ENCODE measurements at regions not wholly inside any gene's neighbourhood (a gene's known extent, or its start where the extent isn't known, plus 50 kb on each side); places are given as distances from the start of the nearest gene placed in this dataset.

DNA sequence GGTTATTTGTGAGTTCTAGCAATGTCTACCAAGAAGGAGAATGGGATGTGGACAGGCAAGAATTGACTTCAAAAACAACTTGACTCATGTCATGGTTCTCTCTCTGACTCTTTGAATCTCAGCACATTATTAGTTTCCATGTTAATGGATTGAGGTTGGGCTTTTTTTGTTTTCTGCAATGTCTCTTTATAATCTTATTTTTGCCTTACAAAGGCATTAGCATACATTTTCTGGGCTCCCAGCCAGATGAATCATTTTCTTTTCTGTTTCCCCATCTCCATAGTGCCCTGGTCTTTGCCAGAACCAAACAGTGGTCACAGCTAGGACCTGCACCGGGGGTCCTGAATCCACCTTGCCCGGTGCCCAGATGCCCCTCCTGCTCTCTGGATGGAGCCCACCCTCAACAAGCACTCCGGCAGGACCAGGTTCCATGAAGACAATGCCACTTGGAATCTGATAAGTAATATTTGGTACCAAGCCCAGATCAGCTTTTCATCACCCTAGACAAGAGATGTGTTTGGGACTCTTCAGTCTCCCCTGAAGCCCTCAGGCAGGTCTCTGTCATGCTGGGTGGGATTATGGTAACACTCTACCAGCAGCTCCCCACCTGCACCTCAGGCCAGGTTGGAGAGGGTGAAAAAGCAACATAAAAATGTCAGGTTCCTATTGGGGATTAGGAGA lies 266.7 kb upstream of the SULF2 start:
- Histone ChIP-seq H3K4me3 (ENCODE audit: low read depth, low read length) (no peak overlapping the region), H3K4ac (ENCODE audit: low read depth, low read length) (no peak overlapping the region), H4K8ac (ENCODE audit: low read depth, low read length) (no peak overlapping the region), H3K79me2 (ENCODE audit: control insufficient read depth, insufficient read depth, low read length, poor library complexity) (no peaks in the 10 kb centered on the region), H2BK120ac (ENCODE audit: insufficient read depth, low read length, poor library complexity) (no peak overlapping the region), H3K36me3 (ENCODE audit: control insufficient read depth in 1 of 2, insufficient read depth in 2 of 2, low read length in 2 of 2) (no peaks in the 10 kb centered on the region), H2AFZ (ENCODE audit: insufficient read depth, low read length, poor library complexity) (no peak overlapping the region), H2BK12ac (ENCODE audit: low read length) (no peak overlapping the region), H3K4me2 (ENCODE audit: low read length) (no peak overlapping the region), H3K9me3 (ENCODE audit: insufficient read depth, low read depth, low read length) (peaks cover 2% of the 10 kb centered on the region), H3K18ac (ENCODE audit: low read length) (no peak overlapping the region), H4K91ac (ENCODE audit: low read depth, low read length) (no peak overlapping the region), H3K79me1 (ENCODE audit: low read length) (no peaks in the 10 kb centered on the region), H3K4me1 (ENCODE audit: control insufficient read depth in 1 of 2, insufficient read depth in 2 of 2, low read length in 2 of 2) (no peaks in the 10 kb centered on the region), H3K27ac (ENCODE audit: low read depth, low read length) (no peak overlapping the region), H3K27me3 (ENCODE audit: insufficient read depth, low read length) (no peaks in the 10 kb centered on the region), H2BK5ac (ENCODE audit: low read depth, low read length, poor library complexity) (no peak overlapping the region), H3K9ac (ENCODE audit: low read length) (no peak overlapping the region), H2AK5ac (ENCODE audit: low read length) (no peak overlapping the region), H3K14ac (ENCODE audit: low read length) (no peak overlapping the region), H4K12ac (ENCODE audit: low read depth, low read length) (no peak overlapping the region), H3K23ac (ENCODE audit: low read length) (no peak overlapping the region)
- no peak for DNase-seq
- no CpG with 5 or more reads among the region's 3 CpGs for WGBS (ENCODE audit: extremely low coverage, insufficient coverage, insufficient read length)

DNA sequence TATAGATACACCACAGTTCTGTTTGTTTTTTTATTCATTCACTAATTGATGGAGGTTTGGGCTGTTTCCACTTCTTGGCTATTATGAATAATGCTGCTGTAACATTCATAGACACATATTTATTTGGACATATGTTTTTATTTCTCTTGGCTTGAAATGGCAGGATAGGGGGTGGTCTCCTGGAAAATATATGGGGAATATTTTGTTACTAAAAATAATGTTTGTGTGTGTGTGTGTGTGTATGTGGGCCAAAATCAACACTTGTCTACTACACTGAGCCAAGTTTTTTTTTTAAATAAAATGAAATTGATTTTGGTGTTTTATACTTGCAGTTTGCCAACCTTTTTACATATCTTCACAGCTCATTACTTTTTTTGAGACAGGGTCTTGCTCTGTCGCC lies 264.4 kb upstream of the SULF2 start:
- no peak overlapping the region for H2BK5ac ChIP-seq (ENCODE audit: low read depth, low read length, poor library complexity)
- no peak overlapping the region for H4K91ac ChIP-seq (ENCODE audit: low read depth, low read length)
- H2BK120ac ChIP-seq (ENCODE audit: insufficient read depth, low read length, poor library complexity) = no peak overlapping the region
- no CpG with 5 or more reads among the region's 1 CpG for WGBS (ENCODE audit: extremely low coverage, insufficient coverage, insufficient read length)
- H3K27ac ChIP-seq (ENCODE audit: low read depth, low read length) = no peak overlapping the region
- H3K4me2 ChIP-seq (ENCODE audit: low read length) = no peak overlapping the region
- no peaks in the 10 kb centered on the region for H3K79me1 ChIP-seq (ENCODE audit: low read length)
- peaks cover 2% of the 10 kb centered on the region for H3K9me3 ChIP-seq (ENCODE audit: insufficient read depth, low read depth, low read length)
- no peak overlapping the region for H3K4me3 ChIP-seq (ENCODE audit: low read depth, low read length)
- no peak overlapping the region for H3K18ac ChIP-seq (ENCODE audit: low read length)
- H3K23ac ChIP-seq (ENCODE audit: low read length) = no peak overlapping the region
- no peaks in the 10 kb centered on the region for H3K36me3 ChIP-seq (ENCODE audit: control insufficient read depth in 1 of 2, insufficient read depth in 2 of 2, low read length in 2 of 2)
- H3K9ac ChIP-seq (ENCODE audit: low read length) = no peak overlapping the region
- DNase-seq = no peak
- no peaks in the 10 kb centered on the region for H3K4me1 ChIP-seq (ENCODE audit: control insufficient read depth in 1 of 2, insufficient read depth in 2 of 2, low read length in 2 of 2)
- H2AK5ac ChIP-seq (ENCODE audit: low read length) = no peak overlapping the region
- no peak overlapping the region for H4K8ac ChIP-seq (ENCODE audit: low read depth, low read length)
- H2BK12ac ChIP-seq (ENCODE audit: low read length) = no peak overlapping the region
- H4K12ac ChIP-seq (ENCODE audit: low read depth, low read length) = no peak overlapping the region
- no peaks in the 10 kb centered on the region for H3K79me2 ChIP-seq (ENCODE audit: control insufficient read depth, insufficient read depth, low read length, poor library complexity)
- no peak overlapping the region for H3K4ac ChIP-seq (ENCODE audit: low read depth, low read length)
- H3K27me3 ChIP-seq (ENCODE audit: insufficient read depth, low read length) = no peaks in the 10 kb centered on the region
- H3K14ac ChIP-seq (ENCODE audit: low read length) = no peak overlapping the region
- H2AFZ ChIP-seq (ENCODE audit: insufficient read depth, low read length, poor library complexity) = no peak overlapping the region

DNA sequence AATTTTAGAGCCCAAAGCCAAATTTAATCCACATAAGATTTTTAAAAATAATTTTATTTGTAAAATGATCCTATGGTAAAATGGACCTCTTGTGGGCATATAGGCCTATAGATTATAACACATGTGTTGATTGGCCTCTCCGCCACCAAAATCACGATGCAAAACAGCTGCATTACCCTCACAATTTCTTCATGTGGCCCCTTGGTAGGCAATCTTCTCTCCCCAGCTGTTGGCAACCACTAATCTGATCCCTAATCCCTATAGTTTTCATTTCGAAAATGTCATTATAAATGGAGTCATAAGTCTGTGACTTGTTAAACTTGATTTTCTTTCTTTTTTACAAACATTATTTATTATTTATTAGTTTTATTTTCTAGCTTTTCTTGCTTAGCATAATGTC lies 263.9 kb upstream of the SULF2 start:
- H3K18ac ChIP-seq (ENCODE audit: low read length) = no peak overlapping the region
- no peak overlapping the region for H2BK5ac ChIP-seq (ENCODE audit: low read depth, low read length, poor library complexity)
- H3K9me3 ChIP-seq (ENCODE audit: insufficient read depth, low read depth, low read length) = peaks cover 2% of the 10 kb centered on the region
- no peak overlapping the region for H2AK5ac ChIP-seq (ENCODE audit: low read length)
- no peak overlapping the region for H4K91ac ChIP-seq (ENCODE audit: low read depth, low read length)
- no peak overlapping the region for H3K9ac ChIP-seq (ENCODE audit: low read length)
- H3K79me1 ChIP-seq (ENCODE audit: low read length) = no peaks in the 10 kb centered on the region
- no peaks in the 10 kb centered on the region for H3K36me3 ChIP-seq (ENCODE audit: control insufficient read depth in 1 of 2, insufficient read depth in 2 of 2, low read length in 2 of 2)
- no peak for DNase-seq
- H3K4ac ChIP-seq (ENCODE audit: low read depth, low read length) = no peak overlapping the region
- no peak overlapping the region for H3K4me2 ChIP-seq (ENCODE audit: low read length)
- no CpG with 5 or more reads among the region's 3 CpGs for WGBS (ENCODE audit: extremely low coverage, insufficient coverage, insufficient read length)
- no peak overlapping the region for H3K4me3 ChIP-seq (ENCODE audit: low read depth, low read length)
- H3K14ac ChIP-seq (ENCODE audit: low read length) = no peak overlapping the region
- no peaks in the 10 kb centered on the region for H3K4me1 ChIP-seq (ENCODE audit: control insufficient read depth in 1 of 2, insufficient read depth in 2 of 2, low read length in 2 of 2)
- no peak overlapping the region for H2BK12ac ChIP-seq (ENCODE audit: low read length)
- H2AFZ ChIP-seq (ENCODE audit: insufficient read depth, low read length, poor library complexity) = no peak overlapping the region
- no peak overlapping the region for H3K23ac ChIP-seq (ENCODE audit: low read length)
- H4K8ac ChIP-seq (ENCODE audit: low read depth, low read length) = no peak overlapping the region
- H2BK120ac ChIP-seq (ENCODE audit: insufficient read depth, low read length, poor library complexity) = no peak overlapping the region
- H4K12ac ChIP-seq (ENCODE audit: low read depth, low read length) = no peak overlapping the region
- H3K27ac ChIP-seq (ENCODE audit: low read depth, low read length) = no peak overlapping the region
- H3K79me2 ChIP-seq (ENCODE audit: control insufficient read depth, insufficient read depth, low read length, poor library complexity) = no peaks in the 10 kb centered on the region
- no peaks in the 10 kb centered on the region for H3K27me3 ChIP-seq (ENCODE audit: insufficient read depth, low read length)

DNA sequence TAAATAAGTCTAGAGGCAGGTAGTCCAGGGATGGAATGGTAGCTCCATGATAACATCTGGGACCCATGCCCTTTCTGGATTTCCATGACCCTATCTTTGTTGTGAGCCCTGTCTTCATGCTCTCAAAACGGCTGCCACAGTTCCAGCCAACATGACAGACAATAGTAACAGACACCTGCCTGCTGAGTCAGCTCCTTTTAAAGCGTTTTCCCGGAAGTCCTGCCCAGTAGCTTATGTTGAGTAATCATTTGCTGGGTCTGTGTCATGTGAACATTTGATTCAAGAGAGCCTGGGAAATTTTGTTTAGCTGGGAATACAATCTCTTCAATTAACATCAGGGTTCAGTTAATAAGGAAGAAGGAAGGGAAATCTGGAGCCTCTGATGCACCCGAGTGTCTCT lies 262.2 kb upstream of the SULF2 start:
- Histone ChIP-seq H3K4me1 (ENCODE audit: control insufficient read depth in 1 of 2, insufficient read depth in 2 of 2, low read length in 2 of 2) (no peaks in the 10 kb centered on the region), H4K8ac (ENCODE audit: low read depth, low read length) (no peak overlapping the region), H3K79me1 (ENCODE audit: low read length) (no peaks in the 10 kb centered on the region), H3K27ac (ENCODE audit: low read depth, low read length) (no peak overlapping the region), H4K91ac (ENCODE audit: low read depth, low read length) (no peak overlapping the region), H3K23ac (ENCODE audit: low read length) (no peak overlapping the region), H2AFZ (ENCODE audit: insufficient read depth, low read length, poor library complexity) (no peak overlapping the region), H3K14ac (ENCODE audit: low read length) (no peak overlapping the region), H3K4me3 (ENCODE audit: low read depth, low read length) (no peak overlapping the region), H3K36me3 (ENCODE audit: control insufficient read depth in 1 of 2, insufficient read depth in 2 of 2, low read length in 2 of 2) (no peaks in the 10 kb centered on the region), H3K79me2 (ENCODE audit: control insufficient read depth, insufficient read depth, low read length, poor library complexity) (no peaks in the 10 kb centered on the region), H4K12ac (ENCODE audit: low read depth, low read length) (no peak overlapping the region), H2AK5ac (ENCODE audit: low read length) (no peak overlapping the region), H2BK5ac (ENCODE audit: low read depth, low read length, poor library complexity) (no peak overlapping the region), H2BK120ac (ENCODE audit: insufficient read depth, low read length, poor library complexity) (no peak overlapping the region), H3K4ac (ENCODE audit: low read depth, low read length) (no peak overlapping the region), H3K27me3 (ENCODE audit: insufficient read depth, low read length) (no peaks in the 10 kb centered on the region), H3K9ac (ENCODE audit: low read length) (no peak overlapping the region), H3K18ac (ENCODE audit: low read length) (no peak overlapping the region), H2BK12ac (ENCODE audit: low read length) (no peak overlapping the region), H3K4me2 (ENCODE audit: low read length) (no peak overlapping the region), H3K9me3 (ENCODE audit: insufficient read depth, low read depth, low read length) (peaks cover 2% of the 10 kb centered on the region)
- peak in 1 of 2 donors; percentile 8 for DNase-seq
- no CpG with 5 or more reads among the region's 4 CpGs for WGBS (ENCODE audit: extremely low coverage, insufficient coverage, insufficient read length)
